ENCODE measurements at regions not wholly inside any gene's neighbourhood (a gene's known extent, or its start where the extent isn't known, plus 50 kb on each side); places are given as distances from the start of the nearest gene placed in this dataset.

DNA sequence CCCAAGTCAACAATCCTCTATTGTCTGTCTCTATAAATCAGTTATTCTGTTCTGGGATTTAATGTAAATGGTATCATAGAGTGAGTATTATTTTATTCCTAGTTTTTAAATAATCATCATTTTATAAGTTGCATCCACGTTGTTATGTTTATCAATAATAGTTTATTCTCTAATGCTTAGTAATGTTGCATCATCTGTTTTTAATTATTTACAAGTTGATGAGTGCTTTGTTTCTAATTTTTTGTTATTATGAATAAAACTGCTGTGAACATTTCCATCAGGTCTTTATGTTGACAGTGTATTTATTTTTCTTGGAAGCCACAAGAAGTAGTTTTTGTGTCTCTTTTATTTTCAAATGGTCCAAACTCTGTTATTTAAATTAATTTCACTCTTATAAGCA, 1201.2 kb upstream of the CDH6 start:
- DNase-seq (ENCODE audit: low spot score in 2 of 2), result no peak
- no peak overlapping the region for H3K27ac ChIP-seq
- H3K4me1 ChIP-seq, result no peaks in the 10 kb centered on the region
- H3K4me3 ChIP-seq, result no peak overlapping the region
- no peaks in the 10 kb centered on the region for H3K36me3 ChIP-seq
- no peaks in the 10 kb centered on the region for H3K27me3 ChIP-seq
- TF ChIP-seq, protein P1, sequence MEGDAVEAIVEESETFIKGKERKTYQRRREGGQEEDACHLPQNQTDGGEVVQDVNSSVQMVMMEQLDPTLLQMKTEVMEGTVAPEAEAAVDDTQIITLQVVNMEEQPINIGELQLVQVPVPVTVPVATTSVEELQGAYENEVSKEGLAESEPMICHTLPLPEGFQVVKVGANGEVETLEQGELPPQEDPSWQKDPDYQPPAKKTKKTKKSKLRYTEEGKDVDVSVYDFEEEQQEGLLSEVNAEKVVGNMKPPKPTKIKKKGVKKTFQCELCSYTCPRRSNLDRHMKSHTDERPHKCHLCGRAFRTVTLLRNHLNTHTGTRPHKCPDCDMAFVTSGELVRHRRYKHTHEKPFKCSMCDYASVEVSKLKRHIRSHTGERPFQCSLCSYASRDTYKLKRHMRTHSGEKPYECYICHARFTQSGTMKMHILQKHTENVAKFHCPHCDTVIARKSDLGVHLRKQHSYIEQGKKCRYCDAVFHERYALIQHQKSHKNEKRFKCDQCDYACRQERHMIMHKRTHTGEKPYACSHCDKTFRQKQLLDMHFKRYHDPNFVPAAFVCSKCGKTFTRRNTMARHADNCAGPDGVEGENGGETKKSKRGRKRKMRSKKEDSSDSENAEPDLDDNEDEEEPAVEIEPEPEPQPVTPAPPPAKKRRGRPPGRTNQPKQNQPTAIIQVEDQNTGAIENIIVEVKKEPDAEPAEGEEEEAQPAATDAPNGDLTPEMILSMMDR (IDR thresholded peaks at IDR 0.05), result no peak
- TF ChIP-seq POLR2AphosphoS5 (IDR thresholded peaks at IDR 0.05) (no peak), POLR2A (IDR thresholded peaks at IDR 0.05) (no peak)
- H3K9me3 ChIP-seq, result no peaks in the 10 kb centered on the region
- intact Hi-C loops (cut with DNase I; ENCODE audit: low total_unique reads), result no loop called here

DNA sequence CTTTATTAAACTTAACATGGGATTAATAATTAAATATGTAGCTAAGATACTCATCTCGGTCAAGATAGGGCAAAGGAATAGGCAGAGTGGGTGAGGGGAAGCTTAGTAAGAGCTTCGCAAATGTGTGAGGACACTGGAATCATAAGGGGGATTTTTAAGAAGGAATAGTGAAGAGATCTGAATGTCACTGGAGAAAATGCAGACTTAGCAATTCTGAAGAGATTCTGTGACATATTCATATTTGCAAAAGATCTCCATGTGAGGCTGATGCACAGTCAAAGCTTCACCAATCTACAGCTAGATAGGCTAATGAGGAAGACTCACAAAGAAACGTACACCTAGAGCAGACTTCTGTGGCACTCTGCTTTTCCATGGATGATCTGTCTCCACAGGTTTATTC, 1202.8 kb upstream of the CDH6 start:
- no peaks in the 10 kb centered on the region for H3K4me1 ChIP-seq
- no peaks in the 10 kb centered on the region for H3K9me3 ChIP-seq
- H3K27me3 ChIP-seq, result no peaks in the 10 kb centered on the region
- H3K27ac ChIP-seq, result no peak overlapping the region
- H3K36me3 ChIP-seq, result no peaks in the 10 kb centered on the region
- no peak for DNase-seq (ENCODE audit: low spot score in 2 of 2)
- TF ChIP-seq, protein P1 (IDR thresholded peaks at IDR 0.05), result no peak
- TF ChIP-seq POLR2AphosphoS5 (IDR thresholded peaks at IDR 0.05) (no peak), POLR2A (IDR thresholded peaks at IDR 0.05) (no peak)
- intact Hi-C loops (cut with DNase I; ENCODE audit: low total_unique reads), result no loop called here
- no peak overlapping the region for H3K4me3 ChIP-seq

DNA sequence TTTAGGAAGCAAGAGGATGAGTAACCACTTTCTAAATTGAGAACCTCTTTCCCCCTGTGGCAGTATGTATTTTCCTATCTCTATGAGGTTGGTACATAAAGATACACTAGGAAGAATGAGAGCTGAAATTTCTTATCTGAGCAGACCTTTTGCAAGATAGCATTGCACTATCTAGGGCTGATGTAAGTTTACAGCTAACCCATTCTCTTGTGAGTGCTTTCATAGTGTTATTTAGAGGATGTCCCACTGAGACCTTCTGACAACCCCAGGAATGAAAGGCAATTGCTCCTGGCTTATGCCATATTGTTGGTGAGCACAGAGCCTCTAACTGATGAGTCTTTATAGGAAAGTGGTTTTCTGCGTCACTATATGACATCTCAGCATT, 1209.3 kb upstream of the CDH6 start:
- no peak for TF ChIP-seq POLR2AphosphoS5 (IDR thresholded peaks at IDR 0.05)
- TF ChIP-seq, protein P1 (IDR thresholded peaks at IDR 0.05), result no peak
- no peak for TF ChIP-seq POLR2A (IDR thresholded peaks at IDR 0.05)
- Histone ChIP-seq H3K4me1 (no peaks in the 10 kb centered on the region), H3K36me3 (no peaks in the 10 kb centered on the region), H3K27me3 (no peaks in the 10 kb centered on the region), H3K27ac (no peak overlapping the region), H3K4me3 (no peak overlapping the region), H3K9me3 (no peaks in the 10 kb centered on the region)
- no peak for DNase-seq (ENCODE audit: low spot score in 2 of 2)
- intact Hi-C loops (cut with DNase I; ENCODE audit: low total_unique reads), result no loop called here

DNA sequence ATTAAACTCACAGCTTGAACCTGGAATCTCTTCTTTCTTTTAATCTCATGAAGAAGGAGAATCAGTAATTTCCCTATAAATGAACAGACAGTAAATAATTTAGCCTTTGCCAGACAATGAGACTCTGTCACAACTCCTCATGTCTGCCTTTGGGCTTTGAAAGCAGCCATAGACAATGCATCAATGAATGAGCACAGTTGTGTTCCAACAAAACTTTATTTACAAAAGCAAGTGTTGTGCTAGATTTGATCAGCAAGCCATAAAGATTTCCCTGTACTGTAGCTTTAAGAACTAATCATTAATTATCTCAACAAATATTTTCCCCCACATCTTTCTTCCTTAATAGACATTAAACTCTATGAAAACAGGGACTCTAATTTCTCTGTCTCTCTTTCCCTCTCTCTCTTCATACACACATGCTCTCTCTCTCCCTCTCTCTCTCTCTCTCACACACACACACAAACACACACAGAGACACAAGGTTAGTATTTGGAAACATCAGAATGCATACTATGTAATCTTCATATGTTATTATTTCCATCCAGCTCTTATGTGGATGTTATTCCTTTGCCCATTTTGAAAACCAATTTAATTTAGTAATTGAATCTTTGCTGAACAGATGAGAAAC, 1209.8 kb upstream of the CDH6 start:
- Histone ChIP-seq H3K27me3 (no peaks in the 10 kb centered on the region), H3K36me3 (no peaks in the 10 kb centered on the region), H3K4me3 (no peak overlapping the region), H3K4me1 (no peaks in the 10 kb centered on the region), H3K9me3 (no peaks in the 10 kb centered on the region), H3K27ac (no peak overlapping the region)
- intact Hi-C loops (cut with DNase I; ENCODE audit: low total_unique reads), result no loop called here
- TF ChIP-seq POLR2AphosphoS5 (IDR thresholded peaks at IDR 0.05), result no peak
- TF ChIP-seq, protein P1 (IDR thresholded peaks at IDR 0.05), result no peak
- DNase-seq (ENCODE audit: low spot score in 2 of 2), result no peak

DNA sequence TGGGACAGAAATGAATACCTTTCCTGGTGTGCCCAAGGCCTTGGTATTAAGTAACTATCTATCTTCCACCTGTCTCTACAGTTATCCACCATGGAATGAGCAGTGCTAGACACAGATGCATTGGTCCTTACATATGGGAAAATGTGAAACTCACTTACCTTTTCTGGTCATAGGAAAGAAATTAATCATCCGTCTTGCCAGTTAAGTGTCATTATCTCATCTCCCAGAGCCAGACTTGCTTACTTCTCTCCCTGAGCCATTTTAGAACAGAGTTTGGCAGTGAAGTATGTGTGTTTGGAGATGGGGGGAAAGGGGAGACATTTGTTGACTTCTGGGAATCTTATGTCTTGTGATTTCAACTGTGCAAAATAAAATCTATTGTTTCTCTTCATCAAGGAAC, 1211.0 kb upstream of the CDH6 start:
- H3K27ac ChIP-seq, result no peak overlapping the region

More for the DNA sequence above, 1211.0 kb upstream of the CDH6 start:
- Histone ChIP-seq H3K4me3 (no peak overlapping the region), H3K4me1 (no peaks in the 10 kb centered on the region), H3K36me3 (no peaks in the 10 kb centered on the region), H3K27me3 (no peaks in the 10 kb centered on the region), H3K9me3 (no peaks in the 10 kb centered on the region)
- no peak for DNase-seq (ENCODE audit: low spot score in 2 of 2)
- TF ChIP-seq POLR2A (IDR thresholded peaks at IDR 0.05) (no peak), POLR2AphosphoS5 (IDR thresholded peaks at IDR 0.05) (no peak)
- TF ChIP-seq, protein P1 (IDR thresholded peaks at IDR 0.05), result no peak
- intact Hi-C loops (cut with DNase I; ENCODE audit: low total_unique reads), result no loop called here
